ENCODE measurements at regions not wholly inside any gene's neighbourhood (a gene's known extent, or its start where the extent isn't known, plus 50 kb on each side); places are given as distances from the start of the nearest gene placed in this dataset.

DNA sequence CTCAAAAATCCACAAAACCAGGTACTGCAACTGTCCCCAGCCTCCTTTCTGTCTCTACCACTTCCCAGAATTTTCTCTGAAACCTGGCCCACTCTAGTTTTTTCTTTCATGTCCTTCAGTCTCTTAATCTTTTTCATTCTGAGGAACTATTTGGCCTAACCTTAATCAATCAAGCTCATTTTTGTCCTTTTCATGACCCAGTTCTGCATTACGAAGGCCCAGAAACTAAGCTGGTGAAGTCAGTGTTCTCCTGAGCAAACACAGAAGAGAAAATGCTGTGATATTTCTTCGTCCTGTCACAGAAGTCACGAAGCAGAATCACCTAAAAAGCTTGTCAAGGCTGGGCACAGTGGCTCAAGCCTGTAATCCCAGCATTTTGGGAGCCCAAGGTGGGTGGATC, 131.7 kb upstream of the EDNRA start:
- H3K4me3 ChIP-seq = no peak overlapping the region
- ATAC-seq = no peak
- H3K27ac ChIP-seq = no peak overlapping the region
- H3K36me3 ChIP-seq = no peaks in the 10 kb centered on the region
- no peaks in the 10 kb centered on the region for H3K27me3 ChIP-seq
- WGBS, 2 donors (ENCODE audit: low coverage in 1 of 2) = 40% methylated on average over 2 of the region's 3 CpGs; no CpG with 5 or more reads in 1 of the 2 donors
- H3K9me3 ChIP-seq = no peaks in the 10 kb centered on the region
- H3K4me1 ChIP-seq = no peaks in the 10 kb centered on the region
- TF ChIP-seq POLR2AphosphoS5 (IDR thresholded peaks at IDR 0.05) = peak; percentile 51
- TF ChIP-seq EP300 (IDR thresholded peaks at IDR 0.05) = no peak
- TF ChIP-seq, protein P1, sequence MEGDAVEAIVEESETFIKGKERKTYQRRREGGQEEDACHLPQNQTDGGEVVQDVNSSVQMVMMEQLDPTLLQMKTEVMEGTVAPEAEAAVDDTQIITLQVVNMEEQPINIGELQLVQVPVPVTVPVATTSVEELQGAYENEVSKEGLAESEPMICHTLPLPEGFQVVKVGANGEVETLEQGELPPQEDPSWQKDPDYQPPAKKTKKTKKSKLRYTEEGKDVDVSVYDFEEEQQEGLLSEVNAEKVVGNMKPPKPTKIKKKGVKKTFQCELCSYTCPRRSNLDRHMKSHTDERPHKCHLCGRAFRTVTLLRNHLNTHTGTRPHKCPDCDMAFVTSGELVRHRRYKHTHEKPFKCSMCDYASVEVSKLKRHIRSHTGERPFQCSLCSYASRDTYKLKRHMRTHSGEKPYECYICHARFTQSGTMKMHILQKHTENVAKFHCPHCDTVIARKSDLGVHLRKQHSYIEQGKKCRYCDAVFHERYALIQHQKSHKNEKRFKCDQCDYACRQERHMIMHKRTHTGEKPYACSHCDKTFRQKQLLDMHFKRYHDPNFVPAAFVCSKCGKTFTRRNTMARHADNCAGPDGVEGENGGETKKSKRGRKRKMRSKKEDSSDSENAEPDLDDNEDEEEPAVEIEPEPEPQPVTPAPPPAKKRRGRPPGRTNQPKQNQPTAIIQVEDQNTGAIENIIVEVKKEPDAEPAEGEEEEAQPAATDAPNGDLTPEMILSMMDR (IDR thresholded peaks at IDR 0.05) = no peak
- TF ChIP-seq POLR2A (IDR thresholded peaks at IDR 0.05) = no peak

DNA sequence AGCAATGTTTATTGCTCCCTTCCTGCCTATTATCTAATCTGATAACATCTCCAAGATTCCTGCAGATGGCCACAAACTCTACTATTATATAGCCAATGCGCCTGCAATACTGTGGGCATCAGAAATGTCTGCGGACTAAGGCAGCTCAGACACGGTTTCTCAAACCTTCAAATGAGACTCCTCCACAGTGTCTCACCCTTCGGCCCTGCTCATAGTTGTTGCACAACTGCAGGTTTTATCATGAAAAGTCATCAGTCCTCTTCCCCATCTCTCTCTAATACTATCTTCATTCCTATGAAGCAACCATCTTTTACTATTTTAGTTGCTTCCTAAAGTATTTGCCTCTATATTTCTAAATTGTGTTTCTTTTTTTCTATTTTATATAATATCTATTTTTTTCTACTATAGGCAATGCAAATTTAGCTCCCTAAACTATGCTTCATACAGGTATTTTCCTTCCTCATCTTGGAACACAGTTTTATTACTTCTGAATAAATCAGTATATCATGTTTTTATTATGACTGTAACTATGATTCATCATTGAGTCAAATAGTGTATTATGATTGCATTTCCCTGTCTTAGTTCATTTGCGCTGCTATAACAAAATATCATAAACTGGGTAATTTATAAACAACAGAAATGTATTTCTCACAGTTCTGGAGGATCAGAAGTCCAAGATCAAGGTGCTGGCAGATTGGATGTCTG, 129.7 kb upstream of the EDNRA start:
- Histone ChIP-seq H3K9me3 (no peaks in the 10 kb centered on the region), H3K27me3 (no peaks in the 10 kb centered on the region), H3K27ac (no peak overlapping the region), H3K4me1 (no peaks in the 10 kb centered on the region), H3K36me3 (no peaks in the 10 kb centered on the region), H3K4me3 (no peak overlapping the region)
- ATAC-seq = no peak
- 94% methylated on average over 4 to 5 of the region's 5 CpGs for WGBS, 2 donors (ENCODE audit: low coverage in 1 of 2)
- no peak for TF ChIP-seq POLR2A (IDR thresholded peaks at IDR 0.05)
- TF ChIP-seq, protein P1 (IDR thresholded peaks at IDR 0.05) = no peak
- TF ChIP-seq POLR2AphosphoS5 (IDR thresholded peaks at IDR 0.05) = no peak
- TF ChIP-seq EP300 (IDR thresholded peaks at IDR 0.05) = no peak

DNA sequence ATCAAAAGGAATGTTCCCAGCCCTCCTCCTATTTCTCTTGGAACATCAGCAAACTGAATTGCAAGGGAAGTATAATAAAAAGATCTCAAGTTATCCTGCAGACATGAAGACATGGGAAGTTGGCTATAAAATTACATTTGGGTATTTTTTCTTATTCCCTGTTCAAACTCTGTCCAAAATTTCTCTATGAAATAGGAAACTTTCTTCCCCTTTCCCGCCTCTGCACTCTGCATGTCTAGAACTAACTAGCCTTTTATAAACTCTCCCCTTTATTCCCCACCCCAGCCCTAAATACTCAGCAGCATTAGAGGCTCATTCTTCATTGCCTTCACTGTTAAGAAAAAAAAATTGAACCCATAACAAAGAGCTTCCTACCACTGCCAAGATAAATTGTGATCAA, 126.7 kb upstream of the EDNRA start:
- Histone ChIP-seq H3K4me3 (no peak overlapping the region), H3K27me3 (no peaks in the 10 kb centered on the region), H3K9me3 (no peaks in the 10 kb centered on the region), H3K4me1 (no peaks in the 10 kb centered on the region), H3K27ac (no peak overlapping the region), H3K36me3 (no peaks in the 10 kb centered on the region)
- ATAC-seq = no peak
- TF ChIP-seq, protein P1 (IDR thresholded peaks at IDR 0.05) = no peak
- no peak for TF ChIP-seq EP300 (IDR thresholded peaks at IDR 0.05)
- no peak for TF ChIP-seq POLR2AphosphoS5 (IDR thresholded peaks at IDR 0.05)
- no peak for TF ChIP-seq POLR2A (IDR thresholded peaks at IDR 0.05)
- 54 to 82% methylated on average over 1 of the region's 1 CpG for WGBS, 2 donors (ENCODE audit: low coverage in 1 of 2)

DNA sequence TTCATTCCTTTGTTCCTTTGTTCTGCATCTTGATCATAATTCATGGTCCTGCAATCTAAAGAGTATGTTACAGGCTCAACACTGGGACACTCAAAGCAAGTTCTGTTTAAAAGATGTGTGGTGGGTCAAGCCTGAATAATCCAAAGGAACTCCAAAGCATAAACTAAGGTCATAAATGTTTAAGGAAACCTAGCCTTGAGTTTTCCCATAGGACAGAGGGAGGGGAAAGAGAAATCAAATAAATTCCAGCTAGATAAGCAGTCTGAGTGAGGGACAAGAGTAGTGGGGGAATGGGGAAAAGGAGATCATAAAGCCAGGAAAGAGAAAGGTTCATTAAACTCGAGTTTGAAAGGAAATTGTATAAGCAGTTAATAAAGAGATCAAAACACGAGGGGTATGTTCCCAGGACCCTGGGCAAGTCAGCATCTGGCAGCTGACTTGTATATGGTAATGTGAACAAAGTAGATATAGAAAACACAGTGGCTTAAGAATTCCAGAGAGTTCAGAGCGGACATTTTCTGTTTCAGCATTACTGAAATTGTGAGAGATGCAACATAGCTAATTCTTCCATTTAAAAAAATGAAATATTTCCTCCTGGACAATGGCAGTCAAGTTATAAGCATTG, 125.8 kb upstream of the EDNRA start:
- H3K4me1 ChIP-seq = no peaks in the 10 kb centered on the region
- ATAC-seq = no peak
- no peak for TF ChIP-seq POLR2A (IDR thresholded peaks at IDR 0.05)
- TF ChIP-seq, protein P1 (IDR thresholded peaks at IDR 0.05) = no peak
- TF ChIP-seq POLR2AphosphoS5 (IDR thresholded peaks at IDR 0.05) = no peak
- TF ChIP-seq EP300 (IDR thresholded peaks at IDR 0.05) = no peak
- no peaks in the 10 kb centered on the region for H3K9me3 ChIP-seq
- no peaks in the 10 kb centered on the region for H3K27me3 ChIP-seq
- H3K4me3 ChIP-seq = no peak overlapping the region
- WGBS, 2 donors (ENCODE audit: low coverage in 1 of 2) = 52 to 56% methylated on average over 3 of the region's 3 CpGs
- H3K27ac ChIP-seq = no peak overlapping the region
- H3K36me3 ChIP-seq = no peaks in the 10 kb centered on the region

DNA sequence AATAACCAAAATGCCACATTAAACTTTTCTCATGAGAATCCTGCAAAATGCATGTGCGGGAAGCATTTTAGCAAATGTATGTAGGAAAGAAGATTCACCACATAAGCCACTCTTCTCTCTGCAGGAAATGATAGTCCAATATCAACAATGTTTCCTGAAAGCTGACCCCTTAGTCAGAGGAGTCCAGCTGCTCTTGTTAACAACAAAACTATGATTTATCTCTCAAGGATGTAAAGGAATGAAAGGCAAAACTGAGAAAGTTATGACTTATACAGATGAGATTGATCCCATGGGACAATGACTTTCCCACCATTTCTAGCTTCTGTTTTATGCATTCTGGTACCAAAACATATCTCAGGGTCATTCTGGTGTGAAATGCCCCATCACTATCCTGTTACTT, 125.0 kb upstream of the EDNRA start:
- H3K4me1 ChIP-seq = peaks cover 0 to 7% (median 0%) of the 10 kb centered on the region in 3 donors
- TF ChIP-seq, protein P1 (IDR thresholded peaks at IDR 0.05) = no peak
- TF ChIP-seq POLR2AphosphoS5 (IDR thresholded peaks at IDR 0.05) = no peak
- WGBS, 2 donors (ENCODE audit: low coverage in 1 of 2) = 63% methylated on average over 1 of the region's 1 CpG; no CpG with 5 or more reads in 1 of the 2 donors

More for the DNA sequence above, 125.0 kb upstream of the EDNRA start:
- Histone ChIP-seq H3K9me3 (no peaks in the 10 kb centered on the region), H3K36me3 (no peaks in the 10 kb centered on the region), H3K4me3 (no peak overlapping the region), H3K27ac (no peak overlapping the region), H3K27me3 (no peaks in the 10 kb centered on the region)
- ATAC-seq = no peak
